Ovary (tissue), 7 donors: ENCODE measurements at regions not wholly inside any gene's neighbourhood (a gene's known extent, or its start where the extent isn't known, plus 50 kb on each side); places are given as distances from the start of the nearest gene placed in this dataset.

Source experiments
- DNase-seq, 5 donors: peaks; one replicate each; pipeline ENCODE4 v3.0.0-alpha.2; 2019 to 2020
- H3K27ac ChIP-seq, 2 donors: fragments of 200-600 bp; one replicate each; pipeline versions ENCODE4 v1.5.1 to v1.8.0; 2019 to 2022
- H3K27me3 ChIP-seq: fragments of 200-600 bp; one replicate; pipeline ENCODE4 v1.8.0; 2022
- H3K36me3 ChIP-seq: fragments of 200-600 bp; sonication (generic); one replicate; pipeline ENCODE4 v1.5.1; 2019
- H3K4me1 ChIP-seq: one replicate; pipeline ENCODE4 v1.8.1; 2013; ENCODE audit warnings: mild to moderate bottlenecking, moderate library complexity; ENCODE audit not compliant: insufficient read depth
- H3K4me3 ChIP-seq: fragments of 200-600 bp; sonication (generic); one replicate; pipeline ENCODE4 v1.5.1; 2017
- H3K9me3 ChIP-seq, 2 donors: fragments of 200-600 bp in 1 of 2; sonication (generic) in 1 of 2; one replicate each; pipeline versions ENCODE4 v1.5.1 to v1.8.1; 2013 to 2019; ENCODE audit warnings: mild to moderate bottlenecking in 1 of 2, moderate library complexity in 1 of 2
- CTCF ChIP-seq, 3 donors: fragments of 450-650 bp in 2 of 3; fragments of 200-600 bp in 1 of 3; IDR thresholded peaks; one replicate each; pipeline versions ENCODE4 v1.5.1 to v1.8.0; 2016 to 2022; ENCODE audit warnings: antibody characterized with exemption in 3 of 3, mild to moderate bottlenecking in 1 of 3
- EP300 ChIP-seq: sonication (generic); formaldehyde crosslinking; IDR thresholded peaks from one replicate; pipeline ENCODE4 v1.6.1; 2017; ENCODE audit warnings: antibody characterized with exemption
- POLR2A ChIP-seq: fragments of 450-650 bp; IDR thresholded peaks from one replicate; pipeline ENCODE4 v1.6.1; 2017; ENCODE audit warnings: antibody characterized with exemption, mild to moderate bottlenecking, moderate library complexity
- WGBS, 3 donors: extraction: QIAGEN DNeasy Blood & Tissue Kit in 1 of 3; methylation state at CpG; one replicate each; pipeline versions ENCODE4 v1.1.5 to v1.1.7; 2013 to 2017; 5-methylcytosine and 5-hydroxymethylcytosine counted together
- intact Hi-C, 4 donors: fragments of 100-400 bp; cut with DNase I; formaldehyde crosslinking; loops; one replicate each; pipeline versions ENCODE4 v1.11.0 to v1.15.1; 2022 to 2023
- donor health status: DM: no; HTN: no; CAD: no; lungs with moderate emphysema.
- donor health status: DM: no; HTN: no; CAD: no.
- donor health status: Bipolar disorder and iron deficiency.
- donor health status: DM: no; HTN: no; CAD: no.
- donor health status: DM: yes; HTN: yes; CAD: no.

GRCh38 chr6:25181350-25181724 is 97.8 kb upstream of the CARMIL1 start:
- TF ChIP-seq EP300 (no peak), POLR2A (no peak), CTCF (IDR thresholded peaks at IDR 0.05) (no peak)
- H3K27me3 ChIP-seq = no peaks in the 10 kb centered on the region
- H3K4me1 ChIP-seq = peaks cover 2% of the 10 kb centered on the region
- no peaks in the 10 kb centered on the region for H3K9me3 ChIP-seq
- 77 to 86% (median 79%) methylated on average over 4 of the region's 4 CpGs for WGBS, 3 donors
- intact Hi-C loops = loop anchor here in 1 of 4 donors (10.0 kb wide), 1 partner anchor 57 kb away; no protein-coding TSS in a partner anchor
- H3K27ac ChIP-seq = no peak overlapping the region
- DNase-seq = no peak
- no peaks in the 10 kb centered on the region for H3K36me3 ChIP-seq
- H3K4me3 ChIP-seq = no peak overlapping the region

GRCh38 chr6:25181923-25182322 is 97.3 kb upstream of the CARMIL1 start:
- Histone ChIP-seq H3K36me3 (no peaks in the 10 kb centered on the region), H3K4me1 (peaks cover 2% of the 10 kb centered on the region), H3K9me3 (no peaks in the 10 kb centered on the region), H3K27ac (no peak overlapping the region), H3K27me3 (no peaks in the 10 kb centered on the region), H3K4me3 (no peak overlapping the region)
- TF ChIP-seq EP300 (no peak), CTCF (IDR thresholded peaks at IDR 0.05) (no peak), POLR2A (no peak)
- 93 to 100% (median 96%) methylated on average over 1 of the region's 1 CpG for WGBS, 3 donors
- intact Hi-C loops = loop anchor here in 1 of 4 donors (10.0 kb wide), 1 partner anchor 57 kb away; no protein-coding TSS in a partner anchor
- no peak for DNase-seq

GRCh38 chr6:25186919-25187318 is 92.3 kb upstream of the CARMIL1 start:
- Histone ChIP-seq H3K4me1 (peaks cover 2% of the 10 kb centered on the region), H3K27ac (no peak overlapping the region), H3K27me3 (no peaks in the 10 kb centered on the region), H3K9me3 (no peaks in the 10 kb centered on the region), H3K4me3 (no peak overlapping the region), H3K36me3 (no peaks in the 10 kb centered on the region)
- WGBS, 3 donors = 56 to 60% (median 60%) methylated on average over 2 of the region's 2 CpGs
- DNase-seq = no peak
- intact Hi-C loops = loop anchor here in 1 of 4 donors (10.0 kb wide), 1 partner anchor 62 kb away; no protein-coding TSS in a partner anchor
- TF ChIP-seq EP300 = no peak
- no peak for TF ChIP-seq CTCF (IDR thresholded peaks at IDR 0.05)
- no peak for TF ChIP-seq POLR2A

GRCh38 chr6:25188232-25188631 is 90.9 kb upstream of the CARMIL1 start:
- Histone ChIP-seq H3K9me3 (no peaks in the 10 kb centered on the region), H3K4me1 (peaks cover 6% of the 10 kb centered on the region), H3K4me3 (no peak overlapping the region), H3K27me3 (no peaks in the 10 kb centered on the region), H3K36me3 (no peaks in the 10 kb centered on the region), H3K27ac (no peak overlapping the region)
- intact Hi-C loops = loop anchor here in 1 of 4 donors (10.0 kb wide), 1 partner anchor 63 kb away; no protein-coding TSS in a partner anchor
- WGBS, 3 donors = 93 to 98% (median 96%) methylated on average over 1 of the region's 1 CpG
- TF ChIP-seq CTCF (IDR thresholded peaks at IDR 0.05) (no peak), POLR2A (no peak), EP300 (no peak)
- DNase-seq = no peak
